Tibial artery (tissue), 4 donors: ENCODE measurements at regions not wholly inside any gene's neighbourhood (a gene's known extent, or its start where the extent isn't known, plus 50 kb on each side); places are given as distances from the start of the nearest gene placed in this dataset.

ENCODE experiments used
- DNase-seq, 2 donors: peaks; one replicate each; pipeline ENCODE4 v3.0.0-alpha.2; 2019
- H3K27ac ChIP-seq, 2 donors: fragments of 200-600 bp; sonication (generic) in 1 of 2; 1 replicate in 1 of 2; 2 replicates in 1 of 2; pipeline ENCODE4 v1.5.1; 2018 to 2019; ENCODE audit warnings: mild to moderate bottlenecking in 1 of 2
- H3K27me3 ChIP-seq, 2 donors: fragments of 200-600 bp; sonication (generic) in 1 of 2; one replicate each; pipeline versions ENCODE4 v1.5.1 to v1.6.0; 2016 to 2019
- H3K36me3 ChIP-seq, 3 donors: fragments of 200-600 bp; sonication (generic) in 2 of 3; one replicate each; pipeline ENCODE4 v1.5.1; 2016 to 2019; ENCODE audit warnings: mild to moderate bottlenecking in 2 of 3
- H3K4me1 ChIP-seq, 4 donors: fragments of 200-600 bp; sonication (generic) in 2 of 4; 1 replicate in 3 of 4; 2 replicates in 1 of 4; pipeline ENCODE4 v1.5.1; 2016 to 2019
- H3K4me3 ChIP-seq, 2 donors: fragments of 200-600 bp; sonication (generic) in 1 of 2; 1 replicate in 1 of 2; 2 replicates in 1 of 2; pipeline ENCODE4 v1.5.1; 2018 to 2019; ENCODE audit warnings: mild to moderate bottlenecking in 2 of 2
- H3K9me3 ChIP-seq, 3 donors: fragments of 200-600 bp; sonication (generic) in 1 of 3; one replicate each; pipeline ENCODE4 v1.5.1; 2016 to 2019
- intact Hi-C: fragments of 100-400 bp; cut with DNase I; formaldehyde crosslinking; loops from one replicate; pipeline ENCODE4 v1.15.0; 2023; ENCODE audit warnings: low total_unique reads
- TF ChIP-seq, protein P1 (sequence below), 2 experiments: fragments of 200-600 bp in 1 of 2; fragments of 450-650 bp in 1 of 2; IDR thresholded peaks; one replicate each; pipeline ENCODE4 v1.5.1; 2017 to 2019; ENCODE audit warnings: antibody characterized with exemption in 2 of 2, mild to moderate bottlenecking in 1 of 2, moderate library complexity in 1 of 2

DNA sequence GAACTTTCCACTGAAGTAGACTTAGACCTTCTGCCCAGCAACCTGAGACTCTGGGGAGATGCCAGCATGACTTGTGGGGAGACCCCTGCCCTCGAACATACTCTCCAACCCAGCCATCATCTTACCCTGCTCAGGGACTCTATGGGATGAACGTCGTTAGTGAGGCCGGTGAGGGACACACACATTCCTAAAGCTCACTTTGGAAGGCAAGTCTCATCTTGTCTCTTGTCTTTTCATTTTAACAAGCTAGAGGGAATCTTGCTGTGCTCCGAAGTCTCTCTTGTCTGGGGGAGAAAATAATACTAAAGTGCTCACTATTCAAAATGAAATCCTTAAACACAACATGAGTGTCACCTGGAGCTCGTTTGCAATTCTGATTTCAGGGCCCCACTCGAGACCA lies 239.5 kb upstream of the HES1 start:
- Histone ChIP-seq H3K36me3 (no peaks in the 10 kb centered on the region), H3K4me3 (no peak overlapping the region), H3K27ac (no peak overlapping the region), H3K4me1 (no peaks in the 10 kb centered on the region), H3K27me3 (peaks cover 0 to 9% of the 10 kb centered on the region in 2 donors), H3K9me3 (peaks cover 0 to 5% (median 0%) of the 10 kb centered on the region in 3 donors)
- intact Hi-C loops: no loop called here
- no peak for DNase-seq
- TF ChIP-seq, protein P1, sequence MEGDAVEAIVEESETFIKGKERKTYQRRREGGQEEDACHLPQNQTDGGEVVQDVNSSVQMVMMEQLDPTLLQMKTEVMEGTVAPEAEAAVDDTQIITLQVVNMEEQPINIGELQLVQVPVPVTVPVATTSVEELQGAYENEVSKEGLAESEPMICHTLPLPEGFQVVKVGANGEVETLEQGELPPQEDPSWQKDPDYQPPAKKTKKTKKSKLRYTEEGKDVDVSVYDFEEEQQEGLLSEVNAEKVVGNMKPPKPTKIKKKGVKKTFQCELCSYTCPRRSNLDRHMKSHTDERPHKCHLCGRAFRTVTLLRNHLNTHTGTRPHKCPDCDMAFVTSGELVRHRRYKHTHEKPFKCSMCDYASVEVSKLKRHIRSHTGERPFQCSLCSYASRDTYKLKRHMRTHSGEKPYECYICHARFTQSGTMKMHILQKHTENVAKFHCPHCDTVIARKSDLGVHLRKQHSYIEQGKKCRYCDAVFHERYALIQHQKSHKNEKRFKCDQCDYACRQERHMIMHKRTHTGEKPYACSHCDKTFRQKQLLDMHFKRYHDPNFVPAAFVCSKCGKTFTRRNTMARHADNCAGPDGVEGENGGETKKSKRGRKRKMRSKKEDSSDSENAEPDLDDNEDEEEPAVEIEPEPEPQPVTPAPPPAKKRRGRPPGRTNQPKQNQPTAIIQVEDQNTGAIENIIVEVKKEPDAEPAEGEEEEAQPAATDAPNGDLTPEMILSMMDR (IDR thresholded peaks at IDR 0.05): no peak

DNA sequence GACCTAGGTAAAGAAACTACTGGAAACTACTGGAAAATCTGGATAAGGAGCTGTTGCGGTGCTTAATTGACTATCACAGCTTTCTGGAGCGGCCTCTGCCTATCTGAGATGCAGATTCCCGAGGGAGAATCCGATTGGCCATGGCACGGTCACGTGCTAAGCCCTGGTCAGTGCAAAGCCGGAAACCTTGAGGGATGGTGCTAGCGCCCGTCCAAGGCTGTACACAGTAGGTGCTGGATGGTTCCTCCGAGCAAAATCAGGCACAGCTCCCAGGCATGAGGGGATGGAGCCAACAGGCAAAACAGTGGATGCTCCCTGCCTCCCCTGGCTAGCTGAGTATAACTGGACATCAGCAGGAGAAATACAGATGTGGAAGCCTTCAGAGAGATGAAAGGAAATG lies 238.7 kb upstream of the HES1 start:
- intact Hi-C loops: no loop called here
- DNase-seq: peak; percentile 37 to 71

GRCh38 chr3:193897731-193898180 lies 238.2 kb upstream of the HES1 start:
- intact Hi-C loops: no loop called here
- no peak for DNase-seq

More for the DNA sequence above, 238.7 kb upstream of the HES1 start:
- Histone ChIP-seq H3K4me3 (no peak overlapping the region), H3K4me1 (no peaks in the 10 kb centered on the region), H3K27me3 (peaks cover 0 to 9% of the 10 kb centered on the region in 2 donors), H3K36me3 (no peaks in the 10 kb centered on the region), H3K9me3 (peaks cover 0 to 5% (median 0%) of the 10 kb centered on the region in 3 donors), H3K27ac (no peak overlapping the region)
- TF ChIP-seq, protein P1 (IDR thresholded peaks at IDR 0.05): no peak

GRCh38 chr3:193899001-193899400 lies 236.9 kb upstream of the HES1 start:
- intact Hi-C loops: no loop called here
- DNase-seq: no peak

More at GRCh38 chr3:193897731-193898180, 238.2 kb upstream of the HES1 start:
- Histone ChIP-seq H3K9me3 (peaks cover 0 to 5% (median 0%) of the 10 kb centered on the region in 3 donors), H3K4me1 (no peaks in the 10 kb centered on the region), H3K36me3 (no peaks in the 10 kb centered on the region), H3K27me3 (peaks cover 0 to 12% of the 10 kb centered on the region in 2 donors), H3K4me3 (no peak overlapping the region), H3K27ac (no peak overlapping the region)
- TF ChIP-seq, protein P1 (IDR thresholded peaks at IDR 0.05): no peak

DNA sequence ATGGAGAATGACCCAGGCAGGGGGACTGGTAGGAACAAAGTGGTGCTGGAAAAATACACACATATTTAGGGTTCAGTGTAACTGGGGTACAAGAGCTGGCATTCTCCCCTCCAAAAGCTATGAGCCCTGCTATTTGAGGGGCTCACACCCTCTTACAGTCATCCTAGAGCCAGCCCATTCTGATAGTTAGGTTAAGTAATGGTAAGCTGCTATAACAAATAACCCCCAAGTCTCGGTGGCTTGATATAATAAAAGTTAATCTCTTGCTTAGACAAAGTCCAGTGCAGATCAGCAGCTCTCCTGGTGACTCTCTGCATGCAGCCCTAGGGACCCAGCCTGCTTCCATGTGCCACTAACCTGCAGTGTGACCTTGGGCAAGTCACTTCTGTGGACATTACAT lies 234.9 kb upstream of the HES1 start:
- intact Hi-C loops: no loop called here
- Histone ChIP-seq H3K36me3 (no peaks in the 10 kb centered on the region), H3K4me1 (no peaks in the 10 kb centered on the region), H3K27ac (no peak overlapping the region), H3K27me3 (peaks cover 0 to 15% of the 10 kb centered on the region in 2 donors), H3K9me3 (peaks cover 0 to 5% (median 0%) of the 10 kb centered on the region in 3 donors), H3K4me3 (no peak overlapping the region)
- TF ChIP-seq, protein P1 (IDR thresholded peaks at IDR 0.05): no peak
- DNase-seq: no peak

More at GRCh38 chr3:193899001-193899400, 236.9 kb upstream of the HES1 start:
- H3K4me3 ChIP-seq: no peak overlapping the region
- TF ChIP-seq, protein P1 (IDR thresholded peaks at IDR 0.05): no peak
- no peaks in the 10 kb centered on the region for H3K36me3 ChIP-seq
- peaks cover 0 to 5% (median 0%) of the 10 kb centered on the region in 3 donors for H3K9me3 ChIP-seq
- no peak overlapping the region for H3K27ac ChIP-seq
- no peaks in the 10 kb centered on the region for H3K4me1 ChIP-seq
- peaks cover 0 to 18% of the 10 kb centered on the region in 2 donors for H3K27me3 ChIP-seq
